Astrocyte (in vitro differentiated cells and primary cell): ENCODE measurements at regions not wholly inside any gene's neighbourhood (a gene's known extent, or its start where the extent isn't known, plus 50 kb on each side); places are given as distances from the start of the nearest gene placed in this dataset.

Experiments
- CTCF ChIP-seq: IDR thresholded peaks from 2 replicates; pipeline ENCODE4 v1.5.1; 2011; ENCODE audit warnings: low read depth, mild to moderate bottlenecking, inconsistent platforms, low read length, moderate library complexity; ENCODE audit not compliant: insufficient read depth
- EZH2 ChIP-seq: IDR thresholded peaks from 2 replicates; pipeline ENCODE4 v1.6.1; 2012; ENCODE audit warnings: mild to moderate bottlenecking, low read length, inconsistent platforms; ENCODE audit not compliant: insufficient read depth

GRCh38 chr17:12362853-12363455, 302.7 kb upstream of the MYOCD start:
- no peak for TF ChIP-seq CTCF
- no peak for TF ChIP-seq EZH2
